ENCODE measurements at regions not wholly inside any gene's neighbourhood (a gene's known extent, or its start where the extent isn't known, plus 50 kb on each side); places are given as distances from the start of the nearest gene placed in this dataset.

DNA sequence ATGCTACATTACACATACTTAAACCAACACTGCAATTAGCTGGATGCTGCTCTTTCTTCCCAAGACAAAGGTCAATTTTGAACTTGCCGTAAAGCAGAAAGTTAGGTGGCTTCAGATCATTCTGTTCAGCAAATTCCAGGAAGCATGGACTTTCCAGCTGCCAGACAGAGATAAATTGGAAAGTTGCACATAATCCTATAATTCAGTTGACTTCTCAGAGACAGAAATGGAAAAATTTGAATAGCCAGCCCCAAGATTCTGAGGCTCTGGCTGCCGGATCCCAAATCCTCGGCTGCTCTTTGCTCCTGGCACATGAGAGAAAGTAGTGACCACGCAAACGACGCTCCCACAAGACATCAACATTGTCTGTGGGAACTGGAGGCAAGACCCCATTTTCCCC lies 105.0 kb upstream of the VIPR2 start:
- TF ChIP-seq POLR2A (IDR thresholded peaks at IDR 0.05; ENCODE audit: low read length) (no peak), GATA1 (IDR thresholded peaks at IDR 0.05; ENCODE audit: low read depth, low read length) (no peak)

Data from erythroblast (primary cell).